ENCODE measurements at regions not wholly inside any gene's neighbourhood (a gene's known extent, or its start where the extent isn't known, plus 50 kb on each side); places are given as distances from the start of the nearest gene placed in this dataset.

DNA sequence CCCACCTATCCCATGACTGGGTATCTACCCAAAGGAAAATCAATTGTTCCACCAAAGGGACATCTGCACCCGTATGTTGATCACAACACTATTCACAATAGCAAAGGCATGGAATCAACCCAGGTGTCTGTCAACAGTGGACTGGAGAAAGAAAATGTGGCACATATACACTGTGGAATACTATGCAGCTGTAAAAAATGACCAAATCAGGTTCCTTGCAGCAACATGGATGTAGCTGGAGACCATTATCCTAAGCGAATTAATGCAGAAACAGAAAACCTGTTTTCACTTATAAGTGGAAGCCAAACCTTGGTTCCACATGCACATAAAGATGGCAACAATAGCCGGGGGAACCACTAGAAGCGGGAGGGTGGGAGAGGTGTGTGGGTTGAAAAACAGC is 228.6 kb downstream of the UQCRFS1 start:
- TF ChIP-seq, protein P1, sequence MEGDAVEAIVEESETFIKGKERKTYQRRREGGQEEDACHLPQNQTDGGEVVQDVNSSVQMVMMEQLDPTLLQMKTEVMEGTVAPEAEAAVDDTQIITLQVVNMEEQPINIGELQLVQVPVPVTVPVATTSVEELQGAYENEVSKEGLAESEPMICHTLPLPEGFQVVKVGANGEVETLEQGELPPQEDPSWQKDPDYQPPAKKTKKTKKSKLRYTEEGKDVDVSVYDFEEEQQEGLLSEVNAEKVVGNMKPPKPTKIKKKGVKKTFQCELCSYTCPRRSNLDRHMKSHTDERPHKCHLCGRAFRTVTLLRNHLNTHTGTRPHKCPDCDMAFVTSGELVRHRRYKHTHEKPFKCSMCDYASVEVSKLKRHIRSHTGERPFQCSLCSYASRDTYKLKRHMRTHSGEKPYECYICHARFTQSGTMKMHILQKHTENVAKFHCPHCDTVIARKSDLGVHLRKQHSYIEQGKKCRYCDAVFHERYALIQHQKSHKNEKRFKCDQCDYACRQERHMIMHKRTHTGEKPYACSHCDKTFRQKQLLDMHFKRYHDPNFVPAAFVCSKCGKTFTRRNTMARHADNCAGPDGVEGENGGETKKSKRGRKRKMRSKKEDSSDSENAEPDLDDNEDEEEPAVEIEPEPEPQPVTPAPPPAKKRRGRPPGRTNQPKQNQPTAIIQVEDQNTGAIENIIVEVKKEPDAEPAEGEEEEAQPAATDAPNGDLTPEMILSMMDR (IDR thresholded peaks at IDR 0.05; ENCODE audit: low read depth, low read length): no peak
- in situ Hi-C loops (cut with HindIII; ENCODE audit: low sequenced_read_pairs): no loop called here
- H3K4me3 ChIP-seq (ENCODE audit: low read depth, low read length): no peak overlapping the region
- no peak for DNase-seq (ENCODE audit: low read depth, low spot score)

GRCh38 chr19:28983430-28983829 is 229.5 kb downstream of the UQCRFS1 start:
- no peak for DNase-seq (ENCODE audit: low read depth, low spot score)
- TF ChIP-seq, protein P1 (IDR thresholded peaks at IDR 0.05; ENCODE audit: low read depth, low read length): no peak
- in situ Hi-C loops (cut with HindIII; ENCODE audit: low sequenced_read_pairs): no loop called here
- H3K4me3 ChIP-seq (ENCODE audit: low read depth, low read length): no peak overlapping the region

- DNase-seq (ENCODE audit: low read depth, low spot score): no peak
- no peak overlapping the region for H3K4me3 ChIP-seq (ENCODE audit: low read depth, low read length)
- TF ChIP-seq, protein P1 (IDR thresholded peaks at IDR 0.05; ENCODE audit: low read depth, low read length): no peak
- in situ Hi-C loops (cut with HindIII; ENCODE audit: low sequenced_read_pairs): no loop called here
Measured at GRCh38 chr19:28981994-28982393, 231.0 kb downstream of the UQCRFS1 start.

- DNase-seq (ENCODE audit: low read depth, low spot score): no peak
- in situ Hi-C loops (cut with HindIII; ENCODE audit: low sequenced_read_pairs): no loop called here
- TF ChIP-seq, protein P1 (IDR thresholded peaks at IDR 0.05; ENCODE audit: low read depth, low read length): no peak
- H3K4me3 ChIP-seq (ENCODE audit: low read depth, low read length): no peak overlapping the region
Measured at GRCh38 chr19:28981518-28981917, 231.4 kb downstream of the UQCRFS1 start.

- H3K4me3 ChIP-seq (ENCODE audit: low read depth, low read length): no peak overlapping the region
- in situ Hi-C loops (cut with HindIII; ENCODE audit: low sequenced_read_pairs): no loop called here
- TF ChIP-seq, protein P1 (IDR thresholded peaks at IDR 0.05; ENCODE audit: low read depth, low read length): no peak
- DNase-seq (ENCODE audit: low read depth, low spot score): no peak
Measured at GRCh38 chr19:28980236-28980868, 232.6 kb downstream of the UQCRFS1 start.

DNA sequence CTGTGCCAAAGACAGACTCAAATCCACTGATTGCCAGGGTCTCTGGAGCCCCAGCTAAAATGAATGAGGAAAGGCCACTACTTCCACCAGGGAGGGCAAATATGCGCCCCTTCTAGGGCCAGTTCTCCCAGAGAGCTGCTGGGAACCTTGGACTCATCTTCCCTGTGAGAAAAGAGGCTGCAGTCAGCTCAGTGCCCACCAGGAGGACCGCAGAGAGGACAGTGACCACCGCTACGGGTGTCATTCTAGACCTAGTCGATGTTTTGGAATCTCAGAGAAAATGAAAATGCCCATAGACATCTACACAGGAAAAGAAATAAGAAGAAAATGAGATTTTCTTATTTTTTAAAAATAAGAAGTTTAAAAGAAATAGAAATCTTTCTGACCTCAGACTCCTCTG is 235.1 kb downstream of the UQCRFS1 start:
- H3K4me3 ChIP-seq (ENCODE audit: low read depth, low read length): no peak overlapping the region
- TF ChIP-seq, protein P1 (IDR thresholded peaks at IDR 0.05; ENCODE audit: low read depth, low read length): no peak
- in situ Hi-C loops (cut with HindIII; ENCODE audit: low sequenced_read_pairs): no loop called here

More for the DNA sequence above, 235.1 kb downstream of the UQCRFS1 start:
- no peak for DNase-seq (ENCODE audit: low read depth, low spot score)

All from astrocyte of the spinal cord (primary cell).